Fibroblast of lung (primary cell): ENCODE measurements at regions not wholly inside any gene's neighbourhood (a gene's known extent, or its start where the extent isn't known, plus 50 kb on each side); places are given as distances from the start of the nearest gene placed in this dataset.

Experiments used
- EZH2 ChIP-seq: IDR thresholded peaks from 2 replicates; pipeline ENCODE4 v1.5.1; 2012; ENCODE audit warnings: low read length, control low read depth, mild to moderate bottlenecking; ENCODE audit errors: missing control alignments
- TF ChIP-seq, protein P1 (sequence below), 2 donors: IDR thresholded peaks in 1 of 2; conservative IDR thresholded peaks in 1 of 2; 1 replicate in 1 of 2; 2 replicates in 1 of 2; pipeline ENCODE4 v1.5.1; 2011 to 2012; ENCODE audit warnings: low read length in 2 of 2, control low read depth in 1 of 2, inconsistent platforms in 1 of 2, low read depth in 1 of 2, mild to moderate bottlenecking in 1 of 2

DNA sequence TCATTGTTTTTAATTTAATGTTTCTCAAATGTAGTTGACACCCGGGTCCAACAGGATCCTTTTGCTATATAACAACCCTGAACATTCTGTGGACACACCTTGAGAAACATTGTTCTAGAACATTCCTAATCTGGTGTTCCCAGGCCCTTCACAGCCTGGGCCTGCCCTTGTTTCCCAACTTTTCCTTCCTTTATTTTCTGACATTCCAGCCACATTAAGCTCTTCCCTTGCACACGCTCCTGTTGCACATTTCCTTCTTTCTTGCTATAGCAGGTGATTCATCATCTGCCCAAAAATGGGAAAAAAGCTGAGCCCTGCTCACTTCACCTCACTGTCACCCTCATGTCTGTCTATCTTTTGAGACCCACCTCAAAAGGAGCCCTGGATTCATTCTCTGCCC, 67.9 kb upstream of the MARCHF10 start:
- TF ChIP-seq EZH2, result no peak
- TF ChIP-seq, protein P1, sequence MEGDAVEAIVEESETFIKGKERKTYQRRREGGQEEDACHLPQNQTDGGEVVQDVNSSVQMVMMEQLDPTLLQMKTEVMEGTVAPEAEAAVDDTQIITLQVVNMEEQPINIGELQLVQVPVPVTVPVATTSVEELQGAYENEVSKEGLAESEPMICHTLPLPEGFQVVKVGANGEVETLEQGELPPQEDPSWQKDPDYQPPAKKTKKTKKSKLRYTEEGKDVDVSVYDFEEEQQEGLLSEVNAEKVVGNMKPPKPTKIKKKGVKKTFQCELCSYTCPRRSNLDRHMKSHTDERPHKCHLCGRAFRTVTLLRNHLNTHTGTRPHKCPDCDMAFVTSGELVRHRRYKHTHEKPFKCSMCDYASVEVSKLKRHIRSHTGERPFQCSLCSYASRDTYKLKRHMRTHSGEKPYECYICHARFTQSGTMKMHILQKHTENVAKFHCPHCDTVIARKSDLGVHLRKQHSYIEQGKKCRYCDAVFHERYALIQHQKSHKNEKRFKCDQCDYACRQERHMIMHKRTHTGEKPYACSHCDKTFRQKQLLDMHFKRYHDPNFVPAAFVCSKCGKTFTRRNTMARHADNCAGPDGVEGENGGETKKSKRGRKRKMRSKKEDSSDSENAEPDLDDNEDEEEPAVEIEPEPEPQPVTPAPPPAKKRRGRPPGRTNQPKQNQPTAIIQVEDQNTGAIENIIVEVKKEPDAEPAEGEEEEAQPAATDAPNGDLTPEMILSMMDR (conservative IDR thresholded peaks at IDR 0.05 in 1 of 2, IDR thresholded peaks at IDR 0.05 in 1 of 2; ENCODE audit: low read depth in 1 of 2, low read length in 2 of 2), result no peak
